Esophagus muscularis mucosa (tissue), 4 donors: ENCODE measurements at regions not wholly inside any gene's neighbourhood (a gene's known extent, or its start where the extent isn't known, plus 50 kb on each side); places are given as distances from the start of the nearest gene placed in this dataset.

ENCODE experiments used
- CTCF ChIP-seq, 3 experiments: fragments of 200-600 bp in 2 of 3; fragments of 450-650 bp in 1 of 3; sonication (generic) in 2 of 3; IDR thresholded peaks; one replicate each; pipeline ENCODE4 v1.5.1; 2017 to 2019; ENCODE audit warnings: antibody characterized with exemption in 3 of 3, mild to moderate bottlenecking in 2 of 3, moderate library complexity in 1 of 3
- EP300 ChIP-seq: sonication (generic); formaldehyde crosslinking; IDR thresholded peaks from one replicate; pipeline ENCODE4 v1.6.1; 2017; ENCODE audit warnings: antibody characterized with exemption
- POLR2A ChIP-seq: fragments of 450-650 bp; IDR thresholded peaks from one replicate; pipeline ENCODE4 v1.6.1; 2017; ENCODE audit warnings: antibody characterized with exemption, moderate library complexity, mild to moderate bottlenecking, low read depth
- POLR2AphosphoS5 ChIP-seq, 2 donors: sonication (generic); formaldehyde crosslinking; IDR thresholded peaks; one replicate each; pipeline ENCODE4 v1.6.1; 2017; ENCODE audit warnings: antibody characterized with exemption in 2 of 2

GRCh38 chr2:210888035-210888434 is 331.6 kb downstream of the CPS1 start:
- TF ChIP-seq CTCF (IDR thresholded peaks at IDR 0.05) (no peak), POLR2A (no peak), POLR2AphosphoS5 (IDR thresholded peaks at IDR 0.05) (no peak), EP300 (no peak)
